ENCODE measurements at regions not wholly inside any gene's neighbourhood (a gene's known extent, or its start where the extent isn't known, plus 50 kb on each side); places are given as distances from the start of the nearest gene placed in this dataset.

DNA sequence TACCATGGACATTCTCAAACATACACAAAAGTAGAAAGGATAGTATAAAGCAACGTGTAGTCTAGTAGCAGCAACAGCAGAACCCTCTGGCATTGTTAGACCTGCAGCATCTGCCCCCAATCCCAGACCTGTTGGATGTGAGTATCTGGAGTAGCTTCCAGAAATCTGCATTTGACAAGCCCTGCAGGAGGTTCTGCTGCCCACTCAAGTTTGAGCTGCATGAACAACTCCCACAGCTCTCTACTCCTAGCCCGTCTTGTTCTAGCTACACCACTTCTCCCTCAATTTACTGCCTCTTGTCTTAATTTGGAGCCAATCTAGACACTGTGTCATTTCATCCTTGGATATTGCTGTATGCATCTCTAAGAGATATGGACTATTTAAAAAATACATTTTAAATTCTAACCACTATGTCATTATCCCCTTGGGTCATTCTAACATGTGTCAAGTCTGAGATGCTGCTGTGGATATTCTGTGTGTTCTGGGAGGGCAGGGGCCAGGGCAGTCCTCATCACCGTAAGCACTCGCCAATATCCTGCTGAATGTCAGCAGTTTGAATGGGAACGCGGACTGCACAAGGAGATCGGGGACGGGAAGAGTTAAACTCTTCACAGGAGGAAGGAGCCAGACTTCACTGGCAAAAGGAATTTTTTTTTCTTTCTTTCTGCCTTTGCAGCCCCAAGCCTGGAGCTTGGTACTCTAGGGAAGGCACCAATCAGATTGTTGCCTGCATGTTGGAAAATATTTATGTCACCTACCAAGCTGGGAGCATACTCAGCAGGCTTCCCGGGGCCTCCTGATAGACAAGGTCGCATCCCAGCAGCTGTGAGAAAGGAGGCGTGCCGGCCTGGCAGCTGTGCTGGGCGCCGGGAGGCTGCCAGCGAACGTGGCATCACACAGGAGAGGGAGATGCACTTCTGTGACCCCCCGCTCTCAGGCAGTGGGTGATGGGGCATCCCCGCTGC lies 429.0 kb downstream of the MIAT start:
- TF ChIP-seq, protein P1, sequence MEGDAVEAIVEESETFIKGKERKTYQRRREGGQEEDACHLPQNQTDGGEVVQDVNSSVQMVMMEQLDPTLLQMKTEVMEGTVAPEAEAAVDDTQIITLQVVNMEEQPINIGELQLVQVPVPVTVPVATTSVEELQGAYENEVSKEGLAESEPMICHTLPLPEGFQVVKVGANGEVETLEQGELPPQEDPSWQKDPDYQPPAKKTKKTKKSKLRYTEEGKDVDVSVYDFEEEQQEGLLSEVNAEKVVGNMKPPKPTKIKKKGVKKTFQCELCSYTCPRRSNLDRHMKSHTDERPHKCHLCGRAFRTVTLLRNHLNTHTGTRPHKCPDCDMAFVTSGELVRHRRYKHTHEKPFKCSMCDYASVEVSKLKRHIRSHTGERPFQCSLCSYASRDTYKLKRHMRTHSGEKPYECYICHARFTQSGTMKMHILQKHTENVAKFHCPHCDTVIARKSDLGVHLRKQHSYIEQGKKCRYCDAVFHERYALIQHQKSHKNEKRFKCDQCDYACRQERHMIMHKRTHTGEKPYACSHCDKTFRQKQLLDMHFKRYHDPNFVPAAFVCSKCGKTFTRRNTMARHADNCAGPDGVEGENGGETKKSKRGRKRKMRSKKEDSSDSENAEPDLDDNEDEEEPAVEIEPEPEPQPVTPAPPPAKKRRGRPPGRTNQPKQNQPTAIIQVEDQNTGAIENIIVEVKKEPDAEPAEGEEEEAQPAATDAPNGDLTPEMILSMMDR (IDR thresholded peaks at IDR 0.05), result no peak
- TF ChIP-seq POLR2AphosphoS5 (IDR thresholded peaks at IDR 0.05; ENCODE audit: insufficient read depth in 1 of 2, low read depth in 1 of 2) (no peak), POLR2A (IDR thresholded peaks at IDR 0.05) (no peak)

All from vagina (tissue), 2 donors.